ENCODE measurements at regions not wholly inside any gene's neighbourhood (a gene's known extent, or its start where the extent isn't known, plus 50 kb on each side); places are given as distances from the start of the nearest gene placed in this dataset.

DNA sequence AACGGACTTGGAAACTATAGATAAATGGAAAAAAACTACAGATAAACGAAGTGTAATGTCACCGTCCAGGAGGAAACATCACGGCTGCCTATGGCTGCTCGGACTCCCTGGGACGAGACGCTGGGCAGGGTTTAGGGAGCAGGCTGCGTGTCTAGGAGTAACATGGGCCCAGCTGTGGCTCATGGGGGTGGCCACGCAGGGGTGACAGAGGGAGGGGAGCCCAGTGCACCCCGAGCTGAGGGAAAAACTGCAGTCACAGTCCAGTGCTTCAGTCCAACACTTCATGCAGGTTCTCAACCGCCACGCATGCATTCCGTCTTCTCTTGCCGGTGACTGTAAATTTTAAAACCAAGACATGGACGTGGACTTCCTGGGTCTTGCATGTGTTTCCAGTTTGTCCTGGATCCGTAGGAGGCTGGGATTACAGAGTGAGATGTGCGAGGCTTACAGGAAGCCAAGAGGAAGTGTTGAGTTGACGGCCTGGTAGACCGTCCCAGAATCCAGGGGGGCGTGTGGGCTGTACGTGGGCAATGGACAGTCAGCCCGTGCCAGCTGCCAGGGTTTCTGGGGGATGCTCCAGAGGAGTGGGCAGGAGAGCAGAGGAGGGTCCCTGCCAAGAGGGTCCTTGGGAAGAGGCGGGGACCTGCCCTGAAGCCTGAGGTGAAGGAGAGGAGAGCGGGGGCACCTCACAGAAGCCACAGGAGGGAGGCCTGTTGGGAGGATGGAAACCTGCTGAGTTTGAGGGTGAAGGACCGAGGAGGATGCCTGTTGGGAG lies 691.4 kb downstream of the BRD1 start:
- Histone ChIP-seq H3K9me3 (no peaks in the 10 kb centered on the region), H3K27me3 (peaks cover 0 to 74% (median 4%) of the 10 kb centered on the region in 3 donors), H3K4me1 (no peaks in the 10 kb centered on the region), H3K27ac (no peak overlapping the region), H3K36me3 (no peaks in the 10 kb centered on the region), H3K4me3 (no peak overlapping the region)
- TF ChIP-seq EP300 (IDR thresholded peaks at IDR 0.05) (no peak), POLR2A (IDR thresholded peaks at IDR 0.05) (no peak), CTCF (IDR thresholded peaks at IDR 0.05) (no peak), POLR2AphosphoS5 (IDR thresholded peaks at IDR 0.05) (no peak)
- intact Hi-C loops (cut with DNase I; ENCODE audit: low total_unique reads), result no loop called here
- no peak for DNase-seq
- 73 to 84% (median 75%) methylated on average over 25 of the region's 25 CpGs for WGBS, 5 donors

GRCh38 chr22:49134076-49134475 lies 693.6 kb downstream of the BRD1 start:
- no peak overlapping the region for H3K4me3 ChIP-seq
- TF ChIP-seq POLR2AphosphoS5 (IDR thresholded peaks at IDR 0.05), result no peak
- no peak for TF ChIP-seq EP300 (IDR thresholded peaks at IDR 0.05)
- TF ChIP-seq CTCF (IDR thresholded peaks at IDR 0.05), result no peak
- TF ChIP-seq POLR2A (IDR thresholded peaks at IDR 0.05), result no peak
- intact Hi-C loops (cut with DNase I; ENCODE audit: low total_unique reads), result no loop called here
- no peaks in the 10 kb centered on the region for H3K4me1 ChIP-seq
- peaks cover 0 to 64% (median 4%) of the 10 kb centered on the region in 3 donors for H3K27me3 ChIP-seq
- 73 to 84% (median 77%) methylated on average over 12 to 13 of the region's 13 CpGs for WGBS, 5 donors
- no peaks in the 10 kb centered on the region for H3K36me3 ChIP-seq
- no peak for DNase-seq
- H3K27ac ChIP-seq, result no peak overlapping the region
- peaks cover 0 to 3% (median 0%) of the 10 kb centered on the region in 4 donors for H3K9me3 ChIP-seq

DNA sequence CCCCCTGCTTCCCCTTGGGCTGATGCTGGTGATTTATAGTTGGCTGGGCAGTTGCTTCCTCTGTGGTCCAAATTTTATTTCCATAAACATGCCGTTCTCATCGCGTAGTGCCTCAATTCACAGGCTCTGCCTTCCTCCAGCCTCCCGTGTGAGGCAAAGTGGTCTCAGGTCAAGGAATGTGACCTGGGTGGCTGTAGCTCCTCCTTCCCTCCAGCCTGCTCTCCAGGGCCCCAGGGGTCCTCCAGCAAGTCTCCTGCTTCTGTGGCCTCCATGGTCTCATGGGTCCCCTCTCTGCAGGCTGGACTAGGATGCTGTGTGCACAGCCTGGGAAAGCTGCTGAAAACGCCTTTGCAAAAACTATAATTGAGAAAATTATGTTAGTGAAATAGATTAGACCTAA lies 694.1 kb downstream of the BRD1 start:
- Histone ChIP-seq H3K27me3 (peaks cover 0 to 64% (median 4%) of the 10 kb centered on the region in 3 donors), H3K4me3 (no peak overlapping the region), H3K9me3 (peaks cover 0 to 3% (median 0%) of the 10 kb centered on the region in 4 donors), H3K36me3 (no peaks in the 10 kb centered on the region), H3K4me1 (no peaks in the 10 kb centered on the region), H3K27ac (no peak overlapping the region)
- intact Hi-C loops (cut with DNase I; ENCODE audit: low total_unique reads), result no loop called here
- 20 to 46% (median 32%) methylated on average over 5 of the region's 5 CpGs for WGBS, 5 donors
- TF ChIP-seq CTCF (IDR thresholded peaks at IDR 0.05), result no peak
- no peak for TF ChIP-seq POLR2A (IDR thresholded peaks at IDR 0.05)
- no peak for TF ChIP-seq EP300 (IDR thresholded peaks at IDR 0.05)
- no peak for TF ChIP-seq POLR2AphosphoS5 (IDR thresholded peaks at IDR 0.05)
- DNase-seq, result no peak

- Histone ChIP-seq H3K9me3 (peaks cover 0 to 3% (median 0%) of the 10 kb centered on the region in 4 donors), H3K27me3 (peaks cover 0 to 58% (median 4%) of the 10 kb centered on the region in 3 donors), H3K27ac (no peak overlapping the region), H3K4me1 (no peaks in the 10 kb centered on the region), H3K4me3 (no peak overlapping the region), H3K36me3 (no peaks in the 10 kb centered on the region)
- intact Hi-C loops (cut with DNase I; ENCODE audit: low total_unique reads), result no loop called here
- no peak for TF ChIP-seq CTCF (IDR thresholded peaks at IDR 0.05)
- no peak for TF ChIP-seq EP300 (IDR thresholded peaks at IDR 0.05)
- no peak for TF ChIP-seq POLR2A (IDR thresholded peaks at IDR 0.05)
- TF ChIP-seq POLR2AphosphoS5 (IDR thresholded peaks at IDR 0.05), result no peak
- WGBS, 5 donors, result 24 to 47% (median 33%) methylated on average over 9 of the region's 9 CpGs
- DNase-seq, result no peak
Observed at GRCh38 chr22:49132009-49132408, 695.7 kb downstream of the BRD1 start.
